ENCODE measurements at regions not wholly inside any gene's neighbourhood (a gene's known extent, or its start where the extent isn't known, plus 50 kb on each side); places are given as distances from the start of the nearest gene placed in this dataset.

DNA sequence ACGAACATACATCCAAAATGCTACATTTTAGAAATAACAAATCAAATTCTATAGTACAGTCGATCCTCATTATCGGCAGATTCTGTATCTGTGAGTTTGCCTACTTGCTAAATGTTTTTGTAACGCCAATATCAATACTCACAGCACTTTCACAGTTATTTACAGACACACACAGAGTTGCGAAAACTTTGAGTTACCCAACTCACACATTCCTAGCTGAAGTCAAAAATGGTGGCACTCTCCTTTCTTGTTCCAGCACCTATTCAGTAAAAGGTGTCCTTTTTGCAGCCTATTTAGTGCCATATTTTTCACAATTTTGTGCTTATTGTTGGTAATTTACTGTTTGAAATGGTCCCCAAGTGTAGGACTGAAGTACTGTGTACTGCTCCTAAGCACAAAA is 161.7 kb downstream of the AKR1D1 start:
- Histone ChIP-seq H3K9me3 (no peaks in the 10 kb centered on the region), H3K4me1 (no peaks in the 10 kb centered on the region), H3K27me3 (no peaks in the 10 kb centered on the region), H3K36me3 (no peaks in the 10 kb centered on the region), H3K4me3 (no peak overlapping the region), H3K27ac (no peak overlapping the region)
- intact Hi-C loops (cut with DNase I), result no loop called here
- DNase-seq, result no peak
- TF ChIP-seq, protein P1, sequence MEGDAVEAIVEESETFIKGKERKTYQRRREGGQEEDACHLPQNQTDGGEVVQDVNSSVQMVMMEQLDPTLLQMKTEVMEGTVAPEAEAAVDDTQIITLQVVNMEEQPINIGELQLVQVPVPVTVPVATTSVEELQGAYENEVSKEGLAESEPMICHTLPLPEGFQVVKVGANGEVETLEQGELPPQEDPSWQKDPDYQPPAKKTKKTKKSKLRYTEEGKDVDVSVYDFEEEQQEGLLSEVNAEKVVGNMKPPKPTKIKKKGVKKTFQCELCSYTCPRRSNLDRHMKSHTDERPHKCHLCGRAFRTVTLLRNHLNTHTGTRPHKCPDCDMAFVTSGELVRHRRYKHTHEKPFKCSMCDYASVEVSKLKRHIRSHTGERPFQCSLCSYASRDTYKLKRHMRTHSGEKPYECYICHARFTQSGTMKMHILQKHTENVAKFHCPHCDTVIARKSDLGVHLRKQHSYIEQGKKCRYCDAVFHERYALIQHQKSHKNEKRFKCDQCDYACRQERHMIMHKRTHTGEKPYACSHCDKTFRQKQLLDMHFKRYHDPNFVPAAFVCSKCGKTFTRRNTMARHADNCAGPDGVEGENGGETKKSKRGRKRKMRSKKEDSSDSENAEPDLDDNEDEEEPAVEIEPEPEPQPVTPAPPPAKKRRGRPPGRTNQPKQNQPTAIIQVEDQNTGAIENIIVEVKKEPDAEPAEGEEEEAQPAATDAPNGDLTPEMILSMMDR (IDR thresholded peaks at IDR 0.05), result no peak
- ATAC-seq, result no peak

DNA sequence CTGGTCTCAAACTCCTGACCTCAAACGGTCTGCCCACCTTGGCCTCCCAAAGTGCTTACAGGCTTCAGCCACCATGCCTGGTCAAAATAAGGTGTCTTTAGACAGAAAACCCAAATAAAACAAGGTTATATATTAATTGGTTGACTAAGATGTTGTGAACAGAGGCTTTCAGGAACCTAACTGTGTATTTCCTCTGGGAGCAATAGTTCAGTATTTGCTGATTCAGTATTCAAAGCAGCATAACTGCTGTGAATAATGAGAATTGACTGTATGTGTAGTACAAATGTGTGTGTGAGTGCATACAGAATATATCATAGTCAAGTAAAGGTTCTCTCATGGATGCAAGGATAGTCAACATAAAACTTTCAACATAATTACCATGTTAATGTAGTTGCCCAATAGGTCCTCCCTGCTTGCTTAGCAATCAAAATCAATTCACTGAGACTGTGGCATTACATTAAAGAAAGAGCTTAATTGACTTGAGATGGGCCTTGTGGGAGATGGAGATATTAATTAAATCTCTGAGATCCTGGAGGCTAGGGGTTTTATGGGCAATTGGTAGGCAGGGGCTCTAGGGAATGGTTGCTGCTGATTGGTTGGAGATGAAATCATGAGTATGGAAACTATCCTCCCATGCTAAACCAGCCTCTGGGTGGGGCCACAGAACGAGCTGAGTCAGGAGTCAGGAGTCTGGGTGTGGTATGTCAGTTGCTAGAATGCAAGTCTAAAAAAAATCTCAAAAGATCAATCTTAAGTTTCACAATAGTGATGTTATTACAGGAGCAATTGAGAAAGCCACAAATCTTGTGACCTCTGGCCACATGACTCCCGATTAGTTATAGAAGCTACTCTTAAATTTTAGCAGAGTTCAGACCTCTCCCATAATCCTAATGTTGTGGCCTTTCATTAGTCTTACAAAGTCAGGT is 162.7 kb downstream of the AKR1D1 start:
- H3K27ac ChIP-seq, result no peak overlapping the region
- H3K4me1 ChIP-seq, result no peaks in the 10 kb centered on the region
- intact Hi-C loops (cut with DNase I), result no loop called here
- H3K36me3 ChIP-seq, result no peaks in the 10 kb centered on the region
- ATAC-seq, result peak; percentile 56
- no peaks in the 10 kb centered on the region for H3K27me3 ChIP-seq
- no peaks in the 10 kb centered on the region for H3K9me3 ChIP-seq
- TF ChIP-seq, protein P1 (IDR thresholded peaks at IDR 0.05), result no peak
- H3K4me3 ChIP-seq, result no peak overlapping the region
- DNase-seq, result no peak

- ATAC-seq, result peak; percentile 51
Measured at GRCh38 chr7:138243430-138243829, 167.2 kb downstream of the AKR1D1 start.

DNA sequence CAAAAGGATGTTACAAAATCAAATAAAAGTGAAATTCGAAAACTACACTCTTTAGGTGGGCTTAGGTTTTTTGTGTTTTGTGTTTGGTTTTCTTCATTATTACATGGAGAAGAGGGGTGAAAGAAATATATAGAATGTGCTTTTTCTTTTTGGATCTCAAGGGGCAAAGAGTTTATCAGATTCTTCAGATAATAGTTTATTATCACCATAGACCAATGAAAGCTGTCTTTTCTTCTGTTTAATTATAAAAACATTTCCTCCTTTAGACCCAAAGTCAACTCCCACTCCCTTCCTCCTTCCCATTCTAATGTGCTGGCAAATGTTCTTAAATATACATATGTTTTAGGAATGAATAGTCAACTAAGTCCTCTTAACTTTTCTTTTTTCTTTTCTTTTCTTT is 167.6 kb downstream of the AKR1D1 start:
- DNase-seq (no peak), ATAC-seq (no peak)
- no peaks in the 10 kb centered on the region for H3K4me1 ChIP-seq
- intact Hi-C loops (cut with DNase I), result no loop called here
- H3K27ac ChIP-seq, result no peak overlapping the region
- no peaks in the 10 kb centered on the region for H3K36me3 ChIP-seq
- TF ChIP-seq, protein P1 (IDR thresholded peaks at IDR 0.05), result no peak
- no peak overlapping the region for H3K4me3 ChIP-seq
- H3K27me3 ChIP-seq, result no peaks in the 10 kb centered on the region
- H3K9me3 ChIP-seq, result peaks cover 10% of the 10 kb centered on the region

More at GRCh38 chr7:138243430-138243829, 167.2 kb downstream of the AKR1D1 start:
- TF ChIP-seq, protein P1 (IDR thresholded peaks at IDR 0.05), result no peak
- H3K9me3 ChIP-seq, result peaks cover 10% of the 10 kb centered on the region
- intact Hi-C loops (cut with DNase I), result no loop called here
- H3K27ac ChIP-seq, result no peak overlapping the region
- no peak for DNase-seq
- H3K27me3 ChIP-seq, result no peaks in the 10 kb centered on the region
- H3K4me3 ChIP-seq, result no peak overlapping the region
- no peaks in the 10 kb centered on the region for H3K4me1 ChIP-seq
- no peaks in the 10 kb centered on the region for H3K36me3 ChIP-seq

DNA sequence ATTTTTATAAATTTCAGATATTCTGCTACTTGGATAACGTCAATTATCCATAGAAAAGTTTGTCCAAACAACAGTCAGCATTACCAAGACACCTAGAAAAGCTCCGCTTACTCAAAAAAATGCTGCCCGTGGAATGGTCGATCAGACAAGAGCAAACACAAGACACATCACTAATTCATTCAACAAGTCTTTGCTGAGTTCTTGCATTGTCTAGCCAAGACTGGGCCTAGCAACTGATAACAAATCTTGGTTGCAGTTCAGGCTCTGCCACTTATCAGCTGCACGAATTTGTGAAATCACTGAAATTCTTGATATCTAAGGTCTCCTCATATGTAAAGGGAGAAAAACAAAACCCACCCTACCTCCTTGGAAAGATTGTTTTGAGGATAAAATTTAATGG is 168.3 kb downstream of the AKR1D1 start:
- DNase-seq (no peak), ATAC-seq (no peak)
- Histone ChIP-seq H3K36me3 (no peaks in the 10 kb centered on the region), H3K27ac (no peak overlapping the region), H3K4me3 (no peak overlapping the region), H3K9me3 (peaks cover 10% of the 10 kb centered on the region), H3K4me1 (no peaks in the 10 kb centered on the region), H3K27me3 (no peaks in the 10 kb centered on the region)
- intact Hi-C loops (cut with DNase I), result no loop called here
- TF ChIP-seq, protein P1 (IDR thresholded peaks at IDR 0.05), result no peak

Measured in upper lobe of right lung (tissue), 1 donor.